ENCODE measurements at regions not wholly inside any gene's neighbourhood (a gene's known extent, or its start where the extent isn't known, plus 50 kb on each side); places are given as distances from the start of the nearest gene placed in this dataset.
"Not testable (repeated sequence)": the region's sequence is repeated elsewhere in the genome, so short reads cannot be mapped to it uniquely, and the experiment has no call there.

GRCh38 chr1:229726061-229726460 is 100.0 kb downstream of the URB2 start:
- H3K4me3 ChIP-seq (ENCODE audit: low read depth, low read length): no peak overlapping the region
- no peak for DNase-seq (ENCODE audit: low read depth)
- TF ChIP-seq CTCF (conservative IDR thresholded peaks at IDR 0.05; ENCODE audit: low read depth, low read length): no peak

GRCh38 chr1:229729916-229730315 is 103.9 kb downstream of the URB2 start:
- H3K4me3 ChIP-seq (ENCODE audit: low read depth, low read length): no peak overlapping the region
- DNase-seq (ENCODE audit: low read depth): no peak
- TF ChIP-seq CTCF (conservative IDR thresholded peaks at IDR 0.05; ENCODE audit: low read depth, low read length): no peak

- no peak overlapping the region for H3K4me3 ChIP-seq (ENCODE audit: low read depth, low read length)
- no peak for TF ChIP-seq CTCF (conservative IDR thresholded peaks at IDR 0.05; ENCODE audit: low read depth, low read length)
- DNase-seq (ENCODE audit: low read depth): no peak
These were observed 104.5 kb downstream of the URB2 start for GRCh38 chr1:229730573-229730972.

- no peak overlapping the region for H3K4me3 ChIP-seq (ENCODE audit: low read depth, low read length)
- DNase-seq (ENCODE audit: low read depth): no peak
- TF ChIP-seq CTCF (conservative IDR thresholded peaks at IDR 0.05; ENCODE audit: low read depth, low read length): no peak
These were observed 106.0 kb downstream of the URB2 start for GRCh38 chr1:229732061-229732460.

GRCh38 chr1:229736376-229736775 is 110.3 kb downstream of the URB2 start:
- no peak for TF ChIP-seq CTCF (conservative IDR thresholded peaks at IDR 0.05; ENCODE audit: low read depth, low read length)
- no peak for DNase-seq (ENCODE audit: low read depth)
- no peak overlapping the region for H3K4me3 ChIP-seq (ENCODE audit: low read depth, low read length)

- DNase-seq (ENCODE audit: low read depth); H3K4me3 ChIP-seq (ENCODE audit: low read depth, low read length): not testable (repeated sequence)
These were observed 116.6 kb downstream of the URB2 start for GRCh38 chr1:229742614-229743013.

- no peak for DNase-seq (ENCODE audit: low read depth)
- H3K4me3 ChIP-seq (ENCODE audit: low read depth, low read length): no peak overlapping the region
- no peak for TF ChIP-seq CTCF (conservative IDR thresholded peaks at IDR 0.05; ENCODE audit: low read depth, low read length)
These were observed 123.9 kb downstream of the URB2 start for GRCh38 chr1:229749992-229750391.

- DNase-seq (ENCODE audit: low read depth): no peak
- no peak for TF ChIP-seq CTCF (conservative IDR thresholded peaks at IDR 0.05; ENCODE audit: low read depth, low read length)
- H3K4me3 ChIP-seq (ENCODE audit: low read depth, low read length): no peak overlapping the region
These were observed 125.6 kb downstream of the URB2 start for GRCh38 chr1:229751610-229752009.
